ENCODE measurements at regions not wholly inside any gene's neighbourhood (a gene's known extent, or its start where the extent isn't known, plus 50 kb on each side); places are given as distances from the start of the nearest gene placed in this dataset.

DNA sequence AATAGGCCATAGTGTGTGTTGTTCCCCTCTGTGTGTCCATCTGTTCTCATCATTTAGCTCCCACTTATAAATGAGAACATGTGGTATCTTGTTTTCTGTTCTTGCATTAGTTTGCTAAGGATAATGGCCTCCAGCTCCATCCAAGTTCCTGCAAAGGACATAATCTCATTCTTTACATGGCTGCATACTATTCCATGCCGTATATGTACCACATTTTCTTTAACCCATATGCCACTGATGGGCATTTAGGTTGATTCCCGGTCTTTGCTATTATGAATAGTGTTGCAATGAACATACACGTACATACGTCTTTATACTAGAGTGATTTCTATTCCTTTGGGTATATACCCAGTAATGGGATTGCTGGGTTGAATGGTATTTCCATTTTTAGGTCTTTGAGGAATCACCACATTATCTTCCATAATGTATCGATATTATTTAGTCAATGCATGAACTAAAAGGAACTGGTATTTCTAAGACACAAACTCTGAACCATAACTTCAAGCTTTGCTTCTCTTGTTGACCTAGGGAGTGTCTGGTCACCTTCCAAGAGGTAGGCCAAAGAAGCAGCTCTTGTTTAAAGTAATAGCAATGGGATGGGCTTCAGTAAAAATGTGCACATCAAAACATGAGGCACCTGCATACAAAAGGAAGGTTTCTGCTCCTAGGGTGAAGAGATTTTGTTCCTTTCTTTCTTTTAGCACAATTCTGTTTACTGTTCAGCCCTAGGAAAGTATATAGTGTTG lies 343.0 kb upstream of the ARID1B start:
- DNase-seq (ENCODE audit: low read depth) = no peak
- TF ChIP-seq, protein P1, sequence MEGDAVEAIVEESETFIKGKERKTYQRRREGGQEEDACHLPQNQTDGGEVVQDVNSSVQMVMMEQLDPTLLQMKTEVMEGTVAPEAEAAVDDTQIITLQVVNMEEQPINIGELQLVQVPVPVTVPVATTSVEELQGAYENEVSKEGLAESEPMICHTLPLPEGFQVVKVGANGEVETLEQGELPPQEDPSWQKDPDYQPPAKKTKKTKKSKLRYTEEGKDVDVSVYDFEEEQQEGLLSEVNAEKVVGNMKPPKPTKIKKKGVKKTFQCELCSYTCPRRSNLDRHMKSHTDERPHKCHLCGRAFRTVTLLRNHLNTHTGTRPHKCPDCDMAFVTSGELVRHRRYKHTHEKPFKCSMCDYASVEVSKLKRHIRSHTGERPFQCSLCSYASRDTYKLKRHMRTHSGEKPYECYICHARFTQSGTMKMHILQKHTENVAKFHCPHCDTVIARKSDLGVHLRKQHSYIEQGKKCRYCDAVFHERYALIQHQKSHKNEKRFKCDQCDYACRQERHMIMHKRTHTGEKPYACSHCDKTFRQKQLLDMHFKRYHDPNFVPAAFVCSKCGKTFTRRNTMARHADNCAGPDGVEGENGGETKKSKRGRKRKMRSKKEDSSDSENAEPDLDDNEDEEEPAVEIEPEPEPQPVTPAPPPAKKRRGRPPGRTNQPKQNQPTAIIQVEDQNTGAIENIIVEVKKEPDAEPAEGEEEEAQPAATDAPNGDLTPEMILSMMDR (IDR thresholded peaks at IDR 0.05; ENCODE audit: insufficient read depth, low read depth, low read length, missing control alignments) = no peak

DNA sequence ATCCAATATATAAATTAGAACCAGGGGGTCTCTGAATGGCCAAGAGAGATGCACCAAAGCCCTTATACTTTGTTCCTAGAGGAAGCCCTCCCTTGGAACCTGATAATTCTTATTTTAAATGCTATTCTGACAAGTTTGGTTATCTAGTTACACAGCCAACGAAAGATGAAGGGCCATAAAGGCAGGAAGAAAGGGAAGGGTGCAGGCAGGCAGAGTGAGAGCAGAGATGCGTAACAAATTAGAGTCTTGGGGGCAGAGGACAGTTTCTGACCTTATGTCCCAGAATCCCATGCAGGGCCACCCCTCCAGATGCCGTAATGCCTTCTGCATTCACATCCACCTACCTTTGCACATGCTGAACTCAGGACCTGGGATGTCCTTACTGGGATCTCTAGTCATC lies 344.6 kb upstream of the ARID1B start:
- TF ChIP-seq, protein P1 (IDR thresholded peaks at IDR 0.05; ENCODE audit: insufficient read depth, low read depth, low read length, missing control alignments) = no peak
- H3K4me3 ChIP-seq (ENCODE audit: low read length) = no peak overlapping the region
- DNase-seq (ENCODE audit: low read depth) = no peak

More for the DNA sequence above, 343.0 kb upstream of the ARID1B start:
- H3K4me3 ChIP-seq (ENCODE audit: low read length) = no peak overlapping the region

DNA sequence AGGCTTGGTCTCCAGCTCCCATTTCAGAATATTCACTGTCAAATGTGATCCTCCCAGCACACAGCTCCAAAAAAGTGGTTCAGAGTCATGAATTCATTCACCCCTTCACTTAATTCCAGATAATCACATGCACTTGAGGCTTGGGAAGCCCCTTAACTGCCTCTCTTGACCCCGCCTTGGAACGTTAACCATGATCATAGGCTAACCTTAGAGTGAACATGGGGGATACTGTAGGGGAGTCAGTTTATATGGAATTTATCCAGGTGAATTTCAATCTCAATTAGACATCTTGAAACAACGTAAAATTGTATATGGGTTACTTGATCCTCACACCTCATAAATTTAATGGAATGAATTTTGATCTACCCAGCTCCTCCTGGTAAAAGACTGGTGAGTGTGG lies 346.8 kb upstream of the ARID1B start:
- no peak overlapping the region for H3K4me3 ChIP-seq (ENCODE audit: low read length)
- TF ChIP-seq, protein P1 (IDR thresholded peaks at IDR 0.05; ENCODE audit: insufficient read depth, low read depth, low read length, missing control alignments) = no peak
- DNase-seq (ENCODE audit: low read depth) = no peak

DNA sequence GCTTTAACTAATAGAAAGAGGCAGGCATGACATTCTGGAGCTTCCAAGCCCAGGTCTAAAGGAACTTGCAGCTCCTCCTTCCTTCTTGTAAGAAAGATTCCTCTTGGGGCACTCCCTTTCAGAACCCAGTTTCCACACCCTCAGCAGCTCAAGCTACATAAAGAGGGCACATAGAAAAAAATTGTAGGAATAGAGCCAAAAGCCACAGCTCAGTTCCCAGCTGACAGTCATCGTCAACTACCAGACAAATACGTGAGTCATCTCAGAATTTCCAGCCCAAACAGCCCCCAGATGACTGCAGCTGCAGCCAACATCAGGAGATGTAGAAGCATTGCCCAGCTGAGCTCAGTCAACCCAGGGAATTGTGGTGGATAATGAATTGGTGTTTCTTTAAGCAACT lies 349.8 kb upstream of the ARID1B start:
- DNase-seq (ENCODE audit: low read depth) = peak; percentile 92
- TF ChIP-seq, protein P1 (IDR thresholded peaks at IDR 0.05; ENCODE audit: insufficient read depth, low read depth, low read length, missing control alignments) = no peak
- no peak overlapping the region for H3K4me3 ChIP-seq (ENCODE audit: low read length)

DNA sequence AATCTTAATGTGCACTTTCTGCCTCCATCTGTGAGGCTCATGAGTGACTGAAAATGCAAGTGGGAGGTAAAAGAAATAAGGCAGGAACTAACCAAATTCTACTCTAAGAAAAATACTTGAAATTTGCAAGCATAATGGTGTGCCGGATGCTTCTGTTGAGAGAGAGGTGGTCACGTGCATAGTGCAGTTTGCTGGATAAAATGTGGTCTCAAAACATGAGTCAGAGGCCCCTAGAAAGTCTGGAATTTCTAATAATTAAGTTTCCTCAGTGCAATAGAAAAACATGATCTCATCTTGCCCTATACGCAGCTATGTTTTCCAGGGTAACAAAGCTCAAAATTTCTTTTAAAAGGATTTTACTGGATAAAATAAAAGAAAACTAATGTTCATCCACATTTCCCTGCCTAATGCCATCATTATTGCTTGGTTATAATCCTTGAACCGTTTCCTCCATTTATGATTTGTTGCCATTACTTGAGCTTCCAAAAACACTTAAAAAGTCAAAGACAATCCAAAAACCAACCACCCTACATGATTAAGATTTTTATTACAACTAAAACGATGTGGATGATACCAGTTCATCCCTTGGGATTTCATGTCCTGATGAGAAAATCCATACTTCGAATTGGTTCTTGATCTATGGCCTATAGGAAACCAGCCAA lies 351.7 kb upstream of the ARID1B start:
- H3K4me3 ChIP-seq (ENCODE audit: low read length) = no peak overlapping the region
- TF ChIP-seq, protein P1 (IDR thresholded peaks at IDR 0.05; ENCODE audit: insufficient read depth, low read depth, low read length, missing control alignments) = no peak
- no peak for DNase-seq (ENCODE audit: low read depth)

DNA sequence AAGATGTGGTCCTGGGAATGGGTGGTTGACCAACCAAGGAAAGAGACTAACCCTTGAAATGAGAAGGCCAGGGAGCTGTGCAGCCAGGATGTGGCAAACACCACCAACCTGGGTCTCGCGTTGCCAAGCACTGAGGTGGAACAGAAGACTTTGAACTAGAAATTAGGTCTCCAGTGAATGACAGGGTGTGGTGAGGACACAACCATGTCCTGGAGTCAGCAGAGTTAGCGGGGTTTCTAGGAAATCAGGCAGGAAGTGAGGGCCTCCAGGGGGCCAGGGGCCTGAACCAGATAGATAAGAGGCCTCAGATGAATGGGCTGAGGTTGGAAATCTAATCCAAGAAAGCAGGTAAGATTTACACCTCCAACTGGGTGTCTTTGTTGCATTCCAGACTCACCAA lies 353.3 kb upstream of the ARID1B start:
- TF ChIP-seq, protein P1 (IDR thresholded peaks at IDR 0.05; ENCODE audit: insufficient read depth, low read depth, low read length, missing control alignments) = no peak
- no peak for DNase-seq (ENCODE audit: low read depth)
- H3K4me3 ChIP-seq (ENCODE audit: low read length) = no peak overlapping the region
